Astrocyte (in vitro differentiated cells and primary cell): ENCODE measurements at regions not wholly inside any gene's neighbourhood (a gene's known extent, or its start where the extent isn't known, plus 50 kb on each side); places are given as distances from the start of the nearest gene placed in this dataset.

ENCODE experiments used
- DNase-seq: peaks from one replicate; pipeline ENCODE4 v3.0.0-alpha.2; 2010; ENCODE audit warnings: low read depth
- FAIRE-seq: peaks from 2 replicates; lab custom pipeline; 2011; peaks lifted over from hg19 to GRCh38; lab: Jason Lieb, UNC
- H2AFZ ChIP-seq: 2 replicates; pipeline ENCODE4 v1.6.0; 2012; ENCODE audit warnings: low read depth, low read length, inconsistent platforms
- H3K27ac ChIP-seq: 2 replicates; pipeline ENCODE4 v1.5.1; 2011; ENCODE audit warnings: low read depth, low read length, inconsistent platforms
- H3K27me3 ChIP-seq: 2 replicates; pipeline ENCODE4 v1.6.0; 2011; ENCODE audit warnings: low read length, inconsistent platforms; ENCODE audit not compliant: insufficient read depth
- H3K36me3 ChIP-seq: 2 replicates; pipeline ENCODE4 v1.5.1; 2011; ENCODE audit warnings: low read length, inconsistent platforms; ENCODE audit not compliant: insufficient read depth
- H3K4me1 ChIP-seq: 2 replicates; pipeline ENCODE4 v1.5.1; 2011; ENCODE audit warnings: low read length, inconsistent platforms; ENCODE audit not compliant: insufficient read depth
- H3K4me2 ChIP-seq: 2 replicates; pipeline ENCODE4 v1.6.0; 2012; ENCODE audit warnings: low read length, inconsistent platforms
- H3K4me3 ChIP-seq: 2 replicates; pipeline ENCODE4 v1.5.1; 2011; ENCODE audit warnings: low read depth, mild to moderate bottlenecking, low read length, inconsistent platforms; ENCODE audit not compliant: insufficient read depth
- H3K79me2 ChIP-seq: 2 replicates; pipeline ENCODE4 v1.6.0; 2012; ENCODE audit warnings: mild to moderate bottlenecking, low read length, inconsistent platforms; ENCODE audit not compliant: insufficient read depth
- H3K9ac ChIP-seq: 2 replicates; pipeline ENCODE4 v1.6.0; 2012; ENCODE audit warnings: mild to moderate bottlenecking, low read length, inconsistent platforms
- H3K9me3 ChIP-seq: 2 replicates; pipeline ENCODE4 v1.5.1; 2012; ENCODE audit warnings: low read depth, mild to moderate bottlenecking, low read length, inconsistent platforms; ENCODE audit not compliant: insufficient read depth
- H4K20me1 ChIP-seq: 2 replicates; pipeline ENCODE4 v1.6.0; 2012; ENCODE audit warnings: low read length, inconsistent platforms; ENCODE audit not compliant: insufficient read depth
- H3K27ac Mint-ChIP-seq: one replicate; pipeline ENCODE4 v1.8.0; 2021; ENCODE audit warnings: mild to moderate bottlenecking, mixed read lengths; ENCODE audit not compliant: unreplicated experiment
- H3K27me3 Mint-ChIP-seq: one replicate; pipeline ENCODE4 v1.8.0; 2021; ENCODE audit warnings: low read depth, mixed read lengths; ENCODE audit not compliant: unreplicated experiment
- H3K36me3 Mint-ChIP-seq: one replicate; pipeline ENCODE4 v1.8.0; 2021; ENCODE audit warnings: low read depth, mixed read lengths; ENCODE audit not compliant: unreplicated experiment
- H3K4me1 Mint-ChIP-seq: one replicate; pipeline ENCODE4 v1.8.0; 2021; ENCODE audit warnings: low read depth, mixed read lengths; ENCODE audit not compliant: unreplicated experiment
- H3K4me3 Mint-ChIP-seq: one replicate; pipeline ENCODE4 v1.8.0; 2021; ENCODE audit warnings: mild to moderate bottlenecking, moderate library complexity, mixed read lengths; ENCODE audit not compliant: unreplicated experiment
- H3K9me3 Mint-ChIP-seq: one replicate; pipeline ENCODE4 v1.8.0; 2021; ENCODE audit warnings: mild to moderate bottlenecking, mixed read lengths; ENCODE audit not compliant: unreplicated experiment
- EZH2 ChIP-seq: IDR thresholded peaks from 2 replicates; pipeline ENCODE4 v1.6.1; 2012; ENCODE audit warnings: mild to moderate bottlenecking, low read length, inconsistent platforms; ENCODE audit not compliant: insufficient read depth
- TF ChIP-seq, protein P1 (sequence below): IDR thresholded peaks from 2 replicates; pipeline ENCODE4 v1.5.1; 2011; ENCODE audit warnings: low read depth, mild to moderate bottlenecking, inconsistent platforms, low read length, moderate library complexity; ENCODE audit not compliant: insufficient read depth

DNA sequence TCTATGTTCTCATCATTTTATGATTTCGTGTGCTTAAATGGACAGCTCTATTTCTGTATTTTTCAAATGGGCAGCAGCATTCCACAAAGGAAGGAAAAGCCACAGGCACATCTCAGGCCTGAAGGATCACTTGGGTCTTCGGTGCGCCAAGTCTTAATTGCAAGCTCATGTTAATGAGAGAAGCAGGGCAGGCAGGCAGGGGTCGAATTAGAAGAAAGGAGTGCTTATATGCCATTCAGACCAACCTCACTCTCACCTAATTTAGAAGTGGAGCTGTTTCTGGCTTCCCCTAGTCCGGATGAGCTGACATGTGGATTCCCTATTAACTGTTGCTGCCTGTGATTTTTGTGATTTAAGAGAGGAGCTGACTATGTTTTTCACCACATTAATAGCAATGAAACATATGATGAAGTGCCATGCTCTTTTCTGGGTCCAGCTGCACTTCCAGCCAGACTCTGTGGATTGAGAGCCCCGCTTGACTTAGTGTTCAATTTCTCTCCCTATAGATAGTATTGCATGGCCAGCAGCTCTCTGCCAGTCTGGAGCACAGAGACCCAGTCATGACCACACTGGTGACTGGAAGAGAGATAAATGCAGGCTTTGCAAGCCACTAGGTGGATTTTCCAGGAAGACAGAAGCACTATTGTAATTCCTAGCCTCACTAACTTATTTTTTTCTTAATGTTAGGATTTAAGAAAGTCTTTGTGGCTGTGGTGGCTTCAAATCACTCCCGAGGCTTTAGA is 373.9 kb upstream of the FAT3 start:
- Histone ChIP-seq H3K36me3 (no peaks in the 10 kb centered on the region), H3K27ac (no peak overlapping the region), H3K4me1 (no peaks in the 10 kb centered on the region), H3K9me3 (no peaks in the 10 kb centered on the region), H2AFZ (no peak overlapping the region), H3K4me2 (no peak overlapping the region), H4K20me1 (no peaks in the 10 kb centered on the region), H3K79me2 (no peaks in the 10 kb centered on the region), H3K4me3 (no peak overlapping the region), H3K9ac (no peak overlapping the region), H3K27me3 (no peaks in the 10 kb centered on the region)
- no peak for TF ChIP-seq EZH2
- TF ChIP-seq, protein P1, sequence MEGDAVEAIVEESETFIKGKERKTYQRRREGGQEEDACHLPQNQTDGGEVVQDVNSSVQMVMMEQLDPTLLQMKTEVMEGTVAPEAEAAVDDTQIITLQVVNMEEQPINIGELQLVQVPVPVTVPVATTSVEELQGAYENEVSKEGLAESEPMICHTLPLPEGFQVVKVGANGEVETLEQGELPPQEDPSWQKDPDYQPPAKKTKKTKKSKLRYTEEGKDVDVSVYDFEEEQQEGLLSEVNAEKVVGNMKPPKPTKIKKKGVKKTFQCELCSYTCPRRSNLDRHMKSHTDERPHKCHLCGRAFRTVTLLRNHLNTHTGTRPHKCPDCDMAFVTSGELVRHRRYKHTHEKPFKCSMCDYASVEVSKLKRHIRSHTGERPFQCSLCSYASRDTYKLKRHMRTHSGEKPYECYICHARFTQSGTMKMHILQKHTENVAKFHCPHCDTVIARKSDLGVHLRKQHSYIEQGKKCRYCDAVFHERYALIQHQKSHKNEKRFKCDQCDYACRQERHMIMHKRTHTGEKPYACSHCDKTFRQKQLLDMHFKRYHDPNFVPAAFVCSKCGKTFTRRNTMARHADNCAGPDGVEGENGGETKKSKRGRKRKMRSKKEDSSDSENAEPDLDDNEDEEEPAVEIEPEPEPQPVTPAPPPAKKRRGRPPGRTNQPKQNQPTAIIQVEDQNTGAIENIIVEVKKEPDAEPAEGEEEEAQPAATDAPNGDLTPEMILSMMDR = no peak
- no peaks in the 10 kb centered on the region for H3K9me3 Mint-ChIP-seq
- peaks cover 3% of the 10 kb centered on the region for H3K4me1 Mint-ChIP-seq
- H3K4me3 Mint-ChIP-seq = no peak overlapping the region
- no peaks in the 10 kb centered on the region for H3K36me3 Mint-ChIP-seq
- FAIRE-seq (no peak), DNase-seq (no peak)
- peak overlapping the region; percentile 43 for H3K27ac Mint-ChIP-seq
- no peaks in the 10 kb centered on the region for H3K27me3 Mint-ChIP-seq

DNA sequence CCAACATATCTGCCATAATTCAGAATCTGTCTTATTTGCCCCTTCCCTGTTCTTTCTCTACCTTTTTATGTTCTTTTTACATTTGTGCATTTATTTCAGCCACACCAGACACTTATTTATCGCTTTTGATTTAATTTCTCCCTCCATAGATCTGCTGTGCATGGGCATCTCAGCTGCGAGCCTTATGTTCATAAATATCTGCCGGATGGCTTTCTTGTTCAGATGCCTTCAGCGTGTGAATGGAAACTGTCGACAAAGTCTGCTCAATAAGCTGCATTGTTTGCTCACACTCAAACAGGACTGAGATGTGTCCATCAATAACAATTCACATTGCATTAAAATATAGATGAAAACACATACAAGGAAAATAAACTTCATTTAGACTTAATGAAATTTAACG is 374.6 kb upstream of the FAT3 start:
- FAIRE-seq (no peak), DNase-seq (no peak)
- Histone ChIP-seq H2AFZ (no peak overlapping the region), H3K36me3 (no peaks in the 10 kb centered on the region), H3K27me3 (no peaks in the 10 kb centered on the region), H3K9ac (no peak overlapping the region), H3K4me1 (no peaks in the 10 kb centered on the region), H3K79me2 (no peaks in the 10 kb centered on the region), H3K4me2 (no peak overlapping the region), H3K4me3 (no peak overlapping the region), H3K9me3 (no peaks in the 10 kb centered on the region), H3K27ac (no peak overlapping the region), H4K20me1 (no peaks in the 10 kb centered on the region)
- TF ChIP-seq, protein P1 = no peak
- no peak for TF ChIP-seq EZH2
- Mint-ChIP-seq H3K27me3 (no peaks in the 10 kb centered on the region), H3K9me3 (no peaks in the 10 kb centered on the region), H3K4me1 (peaks cover 3% of the 10 kb centered on the region), H3K36me3 (no peaks in the 10 kb centered on the region), H3K27ac (no peak overlapping the region), H3K4me3 (no peak overlapping the region)

DNA sequence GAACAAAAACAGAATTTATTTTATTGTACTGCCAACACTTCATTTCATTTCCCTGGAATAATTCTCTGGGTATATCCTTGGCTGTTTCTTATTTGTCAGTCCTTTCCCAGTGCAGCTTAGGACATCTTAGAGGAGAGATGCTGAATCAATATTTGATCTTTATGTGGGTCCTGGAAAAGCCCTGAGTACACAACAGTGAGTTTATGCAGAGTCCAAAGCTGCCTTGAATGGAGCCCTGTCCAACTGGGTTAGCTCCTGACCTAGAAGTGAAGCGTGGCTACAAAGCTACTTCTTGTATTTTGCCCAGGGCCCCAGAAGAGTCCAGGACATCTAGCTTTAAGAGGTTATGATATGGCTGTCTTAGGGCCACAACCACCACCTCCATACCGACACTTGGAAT is 378.0 kb upstream of the FAT3 start:
- H3K4me1 Mint-ChIP-seq = peaks cover 3% of the 10 kb centered on the region
- no peaks in the 10 kb centered on the region for H3K27me3 Mint-ChIP-seq
- no peak for TF ChIP-seq EZH2
- TF ChIP-seq, protein P1 = no peak
- DNase-seq (no peak), FAIRE-seq (no peak)
- no peak overlapping the region for H3K4me3 Mint-ChIP-seq
- H3K36me3 Mint-ChIP-seq = no peaks in the 10 kb centered on the region
- Histone ChIP-seq H3K9me3 (no peaks in the 10 kb centered on the region), H3K9ac (no peak overlapping the region), H3K4me2 (no peak overlapping the region), H4K20me1 (no peaks in the 10 kb centered on the region), H3K36me3 (no peaks in the 10 kb centered on the region), H3K27me3 (no peaks in the 10 kb centered on the region), H3K27ac (no peak overlapping the region), H3K4me3 (no peak overlapping the region), H3K4me1 (no peaks in the 10 kb centered on the region), H2AFZ (no peak overlapping the region), H3K79me2 (no peaks in the 10 kb centered on the region)
- no peaks in the 10 kb centered on the region for H3K9me3 Mint-ChIP-seq
- H3K27ac Mint-ChIP-seq = no peak overlapping the region
